Lung (tissue), 1 donor: ENCODE measurements at regions not wholly inside any gene's neighbourhood (a gene's known extent, or its start where the extent isn't known, plus 50 kb on each side); places are given as distances from the start of the nearest gene placed in this dataset. TPM values are rescaled to one million over a fixed set of nuclear protein-coding genes. Genes with fewer than 3 reads are reported as not detected.

Experiments used
- small RNA-seq: library from RNA; depleted of rRNA; stranded (forward); fragments of <200 nt; gene quantifications from one replicate; pipeline ENCODE3, GENCODE V24; 2014; ENCODE audit warnings: low replicate concordance

Small RNAs in the stretch of these regions (small RNA-seq; reads per million reads assigned to genes)
- gene AC009969.1 (not detected), gene AC079150.2 (not detected)
